ENCODE measurements at regions not wholly inside any gene's neighbourhood (a gene's known extent, or its start where the extent isn't known, plus 50 kb on each side); places are given as distances from the start of the nearest gene placed in this dataset.

GRCh38 chr14:84877061-84877460, 652.9 kb upstream of the FLRT2 start:
- TF ChIP-seq EP300 (IDR thresholded peaks at IDR 0.05), result no peak
- TF ChIP-seq POLR2AphosphoS5 (IDR thresholded peaks at IDR 0.05), result no peak
- no peak for TF ChIP-seq POLR2A (IDR thresholded peaks at IDR 0.05)
- no peak for TF ChIP-seq CTCF (IDR thresholded peaks at IDR 0.05)
- WGBS, 2 donors, result 86 to 96% methylated on average over 1 of the region's 1 CpG
- Histone ChIP-seq H3K4me1 (no peaks in the 10 kb centered on the region), H3K9me3 (no peaks in the 10 kb centered on the region), H3K36me3 (no peaks in the 10 kb centered on the region), H3K27me3 (no peaks in the 10 kb centered on the region), H3K27ac (no peak overlapping the region), H3K4me3 (no peak overlapping the region)
- ATAC-seq (ENCODE audit: low FRiP score in 2 of 2) (no peak), DNase-seq (no peak)

- ATAC-seq (ENCODE audit: low FRiP score in 2 of 2) (no peak), DNase-seq (no peak)
- 59% methylated on average over 1 of the region's 1 CpG for WGBS, 2 donors
- H3K27me3 ChIP-seq, result no peaks in the 10 kb centered on the region
- no peaks in the 10 kb centered on the region for H3K4me1 ChIP-seq
- no peaks in the 10 kb centered on the region for H3K36me3 ChIP-seq
- no peak overlapping the region for H3K27ac ChIP-seq
- H3K9me3 ChIP-seq, result peaks cover 0 to 7% (median 0%) of the 10 kb centered on the region in 4 donors
- no peak for TF ChIP-seq POLR2A (IDR thresholded peaks at IDR 0.05)
- TF ChIP-seq CTCF (IDR thresholded peaks at IDR 0.05), result no peak
- TF ChIP-seq POLR2AphosphoS5 (IDR thresholded peaks at IDR 0.05), result no peak
- no peak for TF ChIP-seq EP300 (IDR thresholded peaks at IDR 0.05)
- H3K4me3 ChIP-seq, result no peak overlapping the region
These were observed 647.1 kb upstream of the FLRT2 start for GRCh38 chr14:84882830-84883229.

GRCh38 chr14:84885061-84885460, 644.9 kb upstream of the FLRT2 start:
- Histone ChIP-seq H3K9me3 (peaks cover 0 to 7% (median 0%) of the 10 kb centered on the region in 4 donors), H3K27me3 (no peaks in the 10 kb centered on the region), H3K27ac (no peak overlapping the region), H3K4me3 (no peak overlapping the region), H3K4me1 (no peaks in the 10 kb centered on the region), H3K36me3 (no peaks in the 10 kb centered on the region)
- 83% methylated on average over 3 of the region's 3 CpGs for WGBS, 2 donors
- DNase-seq, result no peak
- TF ChIP-seq EP300 (IDR thresholded peaks at IDR 0.05) (no peak), CTCF (IDR thresholded peaks at IDR 0.05) (no peak), POLR2A (IDR thresholded peaks at IDR 0.05) (no peak), POLR2AphosphoS5 (IDR thresholded peaks at IDR 0.05) (no peak)
- no peak for ATAC-seq (ENCODE audit: low FRiP score in 2 of 2)

- DNase-seq, result no peak
- H3K4me1 ChIP-seq, result no peaks in the 10 kb centered on the region
- no peak for TF ChIP-seq POLR2AphosphoS5 (IDR thresholded peaks at IDR 0.05)
- TF ChIP-seq EP300 (IDR thresholded peaks at IDR 0.05), result no peak
- no peak for TF ChIP-seq POLR2A (IDR thresholded peaks at IDR 0.05)
- no peak for TF ChIP-seq CTCF (IDR thresholded peaks at IDR 0.05)
- no peak for ATAC-seq (ENCODE audit: low FRiP score in 2 of 2)
- no peak overlapping the region for H3K4me3 ChIP-seq
- no peaks in the 10 kb centered on the region for H3K9me3 ChIP-seq
- H3K27me3 ChIP-seq, result no peaks in the 10 kb centered on the region
- no peak overlapping the region for H3K27ac ChIP-seq
- H3K36me3 ChIP-seq, result no peaks in the 10 kb centered on the region
These were observed 638.5 kb upstream of the FLRT2 start for GRCh38 chr14:84891404-84891803.

GRCh38 chr14:84894254-84894653, 635.7 kb upstream of the FLRT2 start:
- H3K36me3 ChIP-seq, result no peaks in the 10 kb centered on the region
- no peak overlapping the region for H3K4me3 ChIP-seq
- DNase-seq, result no peak
- H3K9me3 ChIP-seq, result no peaks in the 10 kb centered on the region
- no peaks in the 10 kb centered on the region for H3K27me3 ChIP-seq
- WGBS, 2 donors, result 7 to 20% methylated on average over 1 of the region's 1 CpG
- TF ChIP-seq POLR2A (IDR thresholded peaks at IDR 0.05) (no peak), EP300 (IDR thresholded peaks at IDR 0.05) (no peak), CTCF (IDR thresholded peaks at IDR 0.05) (no peak), POLR2AphosphoS5 (IDR thresholded peaks at IDR 0.05) (no peak)
- no peaks in the 10 kb centered on the region for H3K4me1 ChIP-seq
- H3K27ac ChIP-seq, result no peak overlapping the region
- no peak for ATAC-seq (ENCODE audit: low FRiP score in 2 of 2)

Data from upper lobe of left lung (tissue), 6 donors.